EL (cell line): ENCODE measurements at regions not wholly inside any gene's neighbourhood (a gene's known extent, or its start where the extent isn't known, plus 50 kb on each side); places are given as distances from the start of the nearest gene placed in this dataset.
"Not testable (repeated sequence)": the region's sequence is repeated elsewhere in the genome, so short reads cannot be mapped to it uniquely, and the experiment has no call there.

Source experiments
- DNase-seq: peaks from one replicate; pipeline ENCODE4 v3.0.0-alpha.2; 2016

DNA sequence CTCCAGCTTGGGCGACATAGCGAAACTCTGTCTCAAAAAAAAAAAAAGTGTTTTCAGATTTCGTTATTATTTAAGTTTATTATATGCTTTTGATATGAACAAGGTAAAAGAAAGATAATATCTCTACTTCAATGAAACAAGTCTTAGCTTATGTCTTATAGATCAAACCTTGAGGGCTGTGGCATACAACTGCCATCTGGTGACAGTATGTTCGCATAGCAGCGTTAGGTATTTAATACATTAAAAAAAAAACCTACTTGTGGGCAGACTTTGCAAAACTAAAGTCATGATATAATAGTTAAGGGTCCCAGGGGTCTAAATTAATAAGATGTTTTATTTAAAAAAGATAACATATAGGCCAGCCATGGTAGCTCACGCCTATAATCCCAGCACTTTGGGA is 161.2 kb upstream of the AMOT start:
- DNase-seq = no peak

DNA sequence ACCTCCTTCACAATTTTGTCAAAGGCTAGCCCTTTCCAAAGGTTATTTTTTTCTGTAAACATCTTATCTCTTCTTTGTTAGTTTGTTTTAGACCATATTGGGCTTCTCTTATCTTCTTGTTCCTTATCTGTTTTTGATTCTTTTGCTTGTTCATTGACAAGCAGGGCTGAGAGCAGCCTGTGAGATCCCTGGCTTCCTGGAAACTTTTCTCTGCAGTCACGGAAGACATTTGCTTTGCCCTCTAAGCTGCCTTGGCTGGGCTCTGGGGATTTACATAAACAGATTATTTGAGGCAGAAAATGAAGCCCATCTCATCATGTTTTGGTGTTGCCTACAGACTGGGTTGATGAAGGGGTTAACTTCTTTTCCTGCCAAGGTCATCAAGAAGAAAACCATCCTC is 157.4 kb upstream of the AMOT start:
- no peak for DNase-seq

DNA sequence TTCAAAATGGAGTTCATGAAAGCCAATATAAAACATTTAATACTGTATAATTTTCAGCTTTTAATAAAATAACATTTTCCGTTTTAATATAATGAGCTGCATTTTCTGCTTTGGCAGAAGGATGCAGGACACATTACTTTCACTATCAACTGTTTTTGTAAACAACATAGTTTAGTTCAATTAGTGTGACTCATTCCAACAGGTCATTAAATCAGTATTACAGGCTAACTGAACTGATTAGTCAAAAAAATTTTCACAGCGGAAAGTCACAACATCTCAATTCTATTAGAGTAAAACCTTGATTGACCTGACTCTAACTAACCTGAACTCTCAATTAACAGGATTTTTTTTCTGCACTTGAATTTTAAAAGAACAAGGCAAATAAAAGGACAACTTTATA is 151.2 kb upstream of the AMOT start:
- no peak for DNase-seq

DNA sequence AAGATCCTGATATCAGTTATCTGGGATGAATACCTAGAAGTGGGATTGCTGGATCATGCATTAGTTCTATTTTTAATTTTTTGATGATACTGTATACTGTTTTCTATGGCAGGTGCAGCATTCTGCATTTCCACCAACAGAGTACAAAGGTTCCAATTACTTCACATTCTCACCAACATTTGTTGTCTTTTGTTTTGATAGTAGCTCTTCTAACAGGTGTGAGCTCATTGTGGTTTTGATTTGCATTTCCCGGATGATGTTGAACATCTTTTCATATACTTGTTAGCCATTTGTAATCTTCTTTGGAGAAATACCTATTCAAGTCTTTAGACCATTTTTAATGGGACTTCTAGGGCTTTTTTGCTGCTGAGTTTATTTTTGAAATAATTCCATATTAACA is 139.2 kb upstream of the AMOT start:
- no peak for DNase-seq

DNA sequence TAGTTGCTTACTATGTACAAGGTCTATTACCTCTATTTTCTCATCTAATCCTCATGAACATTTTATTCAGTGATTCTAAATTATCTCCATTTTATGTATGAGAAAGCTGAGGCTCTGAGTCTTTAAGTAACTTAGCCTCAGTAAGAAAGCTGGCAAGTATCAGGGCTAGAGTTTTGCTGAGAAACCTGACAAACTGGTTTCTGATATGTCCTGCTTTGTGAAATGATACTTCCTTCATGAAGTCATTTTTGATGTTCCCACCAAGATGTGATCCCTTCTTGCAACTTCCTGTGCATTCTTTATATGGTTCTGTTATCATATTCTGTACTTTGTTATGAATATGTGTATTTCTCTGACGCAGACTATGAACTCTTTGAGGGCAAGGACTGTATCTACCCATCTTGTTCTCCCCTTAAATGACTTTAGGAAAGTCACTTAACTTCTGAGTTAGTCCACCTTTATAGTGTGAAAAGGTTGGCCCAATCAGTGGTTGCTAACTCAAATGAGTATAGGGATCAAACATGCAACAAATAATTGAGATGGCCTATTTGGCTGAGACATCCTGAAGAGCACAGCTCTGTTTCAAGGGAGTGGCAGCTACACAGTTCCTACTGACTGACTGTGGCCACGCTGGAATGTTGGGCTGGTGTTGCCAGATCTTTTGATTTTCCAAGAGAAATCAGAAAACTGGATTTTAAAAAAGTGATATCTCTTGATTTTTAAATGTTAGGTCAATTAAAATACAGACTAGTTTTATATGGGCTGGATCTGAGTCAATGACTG is 127.9 kb upstream of the AMOT start:
- DNase-seq = no peak

DNA sequence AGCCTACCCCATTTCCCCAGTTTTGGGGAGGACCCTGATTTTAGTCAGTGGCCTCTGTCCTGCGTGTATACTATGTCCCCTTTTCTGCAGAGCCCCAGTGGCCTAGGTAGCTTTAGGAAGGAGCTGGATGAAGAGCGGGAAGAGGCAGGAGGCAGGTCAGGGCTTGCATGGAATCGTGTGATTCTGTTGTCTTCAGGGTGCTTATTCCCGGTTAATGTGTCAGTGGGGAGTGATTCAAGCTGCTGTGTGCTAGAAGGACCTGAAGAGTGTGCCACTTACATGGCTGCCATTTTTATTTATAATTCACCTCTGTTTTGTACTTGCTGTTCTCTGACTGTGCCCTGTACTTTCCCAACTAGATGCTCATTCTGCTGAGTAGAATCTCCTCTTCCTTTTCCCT is 127.3 kb upstream of the AMOT start:
- DNase-seq = no peak

DNA sequence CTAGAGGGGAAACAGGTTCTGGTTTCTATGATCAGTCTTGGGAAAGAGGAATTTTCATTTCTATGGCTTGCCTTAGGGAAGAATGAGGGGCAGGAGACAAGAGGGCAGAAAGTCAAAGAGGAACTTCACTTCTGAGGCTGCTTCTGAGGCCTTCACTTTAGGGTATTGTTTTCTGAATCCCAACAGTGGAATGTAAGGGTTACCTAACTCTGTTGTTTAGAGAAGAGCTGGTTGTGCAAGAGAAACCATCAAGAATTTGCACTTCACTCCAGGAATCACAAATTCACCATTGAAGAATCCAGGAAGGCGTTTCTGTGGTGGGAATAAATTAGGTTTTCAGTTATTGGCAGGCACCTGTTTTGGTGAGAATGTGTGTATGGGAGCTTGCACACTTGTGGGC is 126.7 kb upstream of the AMOT start:
- DNase-seq = no peak

DNA sequence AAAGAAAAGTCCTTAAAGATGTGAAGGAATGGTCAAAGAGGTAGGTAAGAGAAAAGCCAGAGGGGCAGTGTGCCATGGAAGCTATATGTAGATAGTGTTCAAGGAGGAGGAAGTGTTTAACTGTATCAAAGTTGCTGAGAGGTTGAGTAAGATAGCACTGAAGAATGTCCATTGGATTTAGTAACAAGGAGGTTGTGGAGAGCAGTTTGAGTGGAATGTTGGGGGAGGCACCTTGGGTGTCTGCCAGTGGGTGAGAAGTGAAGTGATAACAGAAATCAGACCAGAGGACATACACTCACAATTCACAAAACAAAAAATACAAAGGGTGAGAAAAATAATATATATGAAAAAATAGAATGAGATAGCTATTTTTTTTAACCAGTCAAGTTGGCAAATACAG is 121.3 kb upstream of the AMOT start:
- no peak for DNase-seq

DNA sequence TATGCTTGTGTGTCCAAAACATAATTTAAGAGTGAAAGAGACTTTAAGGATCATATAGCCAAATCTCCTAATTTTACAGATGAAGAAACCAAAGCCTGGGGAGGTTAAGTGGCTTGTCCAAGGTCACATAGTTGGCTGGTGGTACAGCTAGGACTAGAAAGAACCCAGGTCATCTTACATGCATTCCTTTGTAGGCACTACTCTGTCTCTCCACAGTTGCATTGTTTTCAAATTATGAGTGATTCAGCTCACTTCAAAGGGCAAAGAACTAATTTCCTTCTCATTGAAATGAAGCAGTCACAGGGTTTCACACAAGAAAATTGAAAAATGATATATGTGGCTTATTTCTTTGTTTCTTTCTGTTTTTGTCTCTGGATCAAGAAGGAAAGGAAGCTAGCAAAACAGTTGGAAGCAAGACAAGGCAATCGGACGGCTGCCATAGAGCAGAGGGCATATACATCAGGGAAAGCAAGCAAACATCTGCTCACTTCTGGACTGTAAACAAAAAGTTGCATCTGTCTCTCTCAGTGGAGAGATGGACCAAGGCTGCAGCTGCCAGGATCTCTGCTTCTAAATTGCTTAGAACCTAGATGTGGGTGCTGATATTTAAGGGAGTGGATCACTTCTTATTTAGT is 107.5 kb upstream of the AMOT start:
- no peak for DNase-seq

DNA sequence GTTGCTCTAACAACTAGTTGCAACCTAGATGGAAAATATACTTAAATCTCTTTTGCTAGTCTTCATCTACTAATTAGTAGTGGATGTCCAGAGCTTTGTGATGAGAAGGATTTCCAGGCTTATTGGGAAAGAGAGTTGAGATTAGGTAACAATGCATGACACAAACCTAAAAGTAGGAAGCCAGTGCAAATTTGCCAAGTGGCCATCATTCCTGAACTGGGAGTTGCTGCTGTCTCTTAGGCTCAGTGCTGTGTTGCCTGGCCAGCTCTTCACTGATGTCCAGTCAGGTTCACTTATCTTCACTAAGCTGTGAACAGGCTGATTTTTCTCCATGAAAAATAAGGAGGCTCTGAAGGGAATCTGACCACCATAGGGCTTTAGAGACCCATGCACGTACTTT is 105.6 kb upstream of the AMOT start:
- DNase-seq = no peak

DNA sequence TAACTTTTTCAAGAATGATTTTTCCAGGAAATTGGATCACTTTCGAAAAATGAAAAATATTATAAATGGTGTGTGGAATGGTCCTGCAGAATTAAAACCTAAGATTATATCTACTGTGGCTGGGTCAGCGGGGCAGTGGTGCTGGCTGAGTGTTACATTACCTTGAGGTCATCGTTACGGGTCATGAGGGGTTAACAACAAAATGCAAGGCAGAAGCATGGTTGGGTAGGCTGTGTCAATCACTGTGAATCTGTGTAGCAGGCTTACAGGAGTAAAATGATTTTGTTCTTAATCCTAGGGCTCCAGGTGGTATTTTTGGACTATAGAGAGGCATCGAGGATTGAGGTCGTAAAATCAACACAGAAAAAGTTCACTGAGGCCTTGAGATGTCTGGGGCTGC is 105.2 kb upstream of the AMOT start:
- DNase-seq = no peak

DNA sequence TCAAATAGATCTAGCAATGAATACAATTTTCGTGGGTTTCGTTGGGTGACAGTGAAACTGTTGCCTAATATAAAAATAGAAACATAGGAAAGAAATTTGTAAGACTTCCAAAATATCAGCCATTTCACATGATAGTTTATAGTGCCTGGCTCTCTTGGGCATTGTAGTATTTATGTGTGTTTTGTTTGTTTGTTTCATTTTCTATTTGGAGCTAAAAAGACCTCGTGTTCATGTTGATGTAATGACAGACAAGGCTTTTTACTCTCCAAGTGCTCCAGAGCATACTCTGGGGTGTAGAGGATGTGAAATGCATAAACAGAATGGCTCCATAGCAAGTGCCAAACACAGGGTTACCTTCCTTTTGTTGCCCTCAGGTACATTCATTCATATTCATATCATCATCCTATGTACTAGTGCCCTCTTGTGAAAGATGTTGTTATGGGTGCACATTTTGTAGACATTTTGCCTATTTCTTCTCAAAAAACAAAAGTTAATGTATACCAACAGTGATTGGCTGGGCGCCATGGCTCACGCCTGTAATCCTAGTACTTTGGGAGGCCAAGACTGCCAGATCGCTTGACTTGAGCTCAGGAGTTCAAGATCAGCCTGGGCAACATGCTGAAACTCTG is 100.7 kb upstream of the AMOT start:
- DNase-seq = no peak

DNA sequence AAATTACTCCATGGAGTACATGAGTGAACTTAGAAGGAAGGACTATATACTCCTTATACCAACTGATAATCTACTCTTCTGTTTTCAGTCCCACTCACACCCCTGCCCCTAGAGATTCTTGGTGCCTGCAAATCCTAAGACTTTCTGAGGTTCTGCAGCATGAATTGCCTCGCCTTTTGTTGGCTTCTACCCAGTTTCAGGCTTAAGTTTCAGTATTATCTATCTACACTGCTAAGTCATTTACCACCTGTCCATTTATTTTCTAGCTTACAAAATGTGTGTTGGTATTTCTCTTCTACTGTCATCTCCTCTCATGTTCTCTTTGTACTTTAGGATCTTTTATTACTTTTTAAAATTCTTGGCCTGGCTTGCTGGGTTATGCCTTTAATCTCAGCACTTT is 94.4 kb upstream of the AMOT start:
- DNase-seq = no peak

DNA sequence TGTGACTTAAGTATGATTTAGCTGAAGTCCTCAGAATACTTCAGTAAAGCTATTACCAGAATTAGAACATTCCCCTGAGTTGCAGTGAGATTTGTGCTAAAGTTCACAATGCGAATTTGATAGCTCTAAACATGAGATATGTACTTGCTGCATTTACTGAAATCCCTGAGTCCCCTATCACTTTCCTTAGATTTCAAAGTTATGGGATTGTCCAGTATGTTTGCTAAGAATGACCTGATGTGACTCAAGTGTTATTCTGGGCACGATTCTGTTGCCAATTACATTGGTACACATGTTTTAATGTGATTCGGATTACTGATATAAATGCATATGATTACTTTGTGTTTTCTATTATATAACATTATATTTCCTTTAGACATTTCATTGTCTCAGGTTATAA is 91.3 kb upstream of the AMOT start:
- no peak for DNase-seq

DNA sequence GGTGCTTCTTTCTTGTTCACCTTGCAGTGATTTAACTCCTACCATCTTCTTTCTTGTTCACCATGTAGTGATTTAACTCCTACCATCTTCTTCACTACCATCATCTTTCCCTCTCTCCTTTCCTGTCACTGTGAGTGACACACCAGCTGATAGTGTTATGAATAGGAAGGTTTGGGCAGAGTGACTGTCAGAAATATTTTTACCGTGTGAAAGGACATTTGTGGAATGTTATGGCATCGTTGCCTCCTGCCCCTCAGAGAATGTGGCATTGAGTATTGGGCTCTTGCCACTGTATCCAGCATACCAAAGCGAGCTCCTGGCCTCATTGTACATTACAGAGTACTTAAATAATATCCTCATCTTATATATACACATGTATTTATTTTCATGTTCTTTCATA is 90.8 kb upstream of the AMOT start:
- DNase-seq = no peak

DNA sequence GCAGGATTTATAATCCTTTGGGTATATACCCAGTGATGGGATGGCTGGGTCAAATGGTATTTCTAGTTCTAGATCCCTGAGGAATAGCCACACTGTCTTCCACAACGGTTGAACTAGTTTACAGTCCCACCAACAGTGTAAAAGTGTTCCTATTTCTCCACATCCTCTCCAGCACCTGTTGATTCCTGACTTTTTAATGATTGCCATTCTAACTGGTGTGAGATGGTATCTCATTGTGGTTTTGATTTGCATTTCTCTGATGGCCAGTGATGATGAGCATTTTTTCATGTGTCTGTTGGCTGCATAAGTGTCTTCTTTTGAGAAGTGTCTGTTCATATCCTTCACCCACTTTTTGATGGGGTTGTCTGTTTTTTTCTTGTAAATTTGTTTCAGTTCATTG is 82.8 kb upstream of the AMOT start:
- DNase-seq = not testable (repeated sequence)

DNA sequence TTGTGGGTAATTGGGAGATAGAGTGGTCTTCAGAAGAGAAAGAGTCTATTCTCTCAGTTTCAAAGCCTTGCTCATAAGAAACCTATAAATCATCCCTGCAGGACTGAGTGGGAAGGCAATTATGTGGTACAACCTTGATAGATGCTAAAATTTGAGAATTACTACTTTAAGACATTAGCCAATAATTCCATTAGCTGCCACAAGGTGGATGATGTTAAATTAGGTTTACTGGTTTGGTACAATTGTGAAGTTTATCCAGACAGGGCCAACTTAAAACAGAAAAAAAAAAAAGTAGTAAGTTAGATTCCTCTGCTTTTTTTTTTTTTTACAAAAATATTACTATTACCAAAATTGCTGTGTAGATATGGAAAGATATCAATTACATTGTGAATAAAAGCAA is 73.2 kb upstream of the AMOT start:
- no peak for DNase-seq

DNA sequence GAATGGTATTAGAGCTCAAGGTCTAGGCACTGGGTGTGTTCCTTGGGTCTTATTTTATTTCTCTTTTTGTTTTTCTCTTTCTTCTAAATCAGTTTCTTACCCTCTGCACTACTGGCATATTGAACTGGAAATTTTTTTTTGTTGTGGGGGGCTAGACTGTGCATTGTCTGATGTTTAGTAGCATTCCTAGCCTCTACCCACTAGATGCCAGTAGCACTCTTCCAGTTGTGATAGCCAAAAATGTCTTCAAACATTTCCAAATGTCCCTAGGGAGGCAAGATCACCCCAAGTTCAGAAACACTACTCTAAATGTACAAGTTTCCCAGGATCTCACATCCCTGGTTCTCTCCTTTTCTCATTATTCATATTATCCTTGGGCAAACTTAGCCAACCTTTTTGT is 69.8 kb upstream of the AMOT start:
- no peak for DNase-seq

DNA sequence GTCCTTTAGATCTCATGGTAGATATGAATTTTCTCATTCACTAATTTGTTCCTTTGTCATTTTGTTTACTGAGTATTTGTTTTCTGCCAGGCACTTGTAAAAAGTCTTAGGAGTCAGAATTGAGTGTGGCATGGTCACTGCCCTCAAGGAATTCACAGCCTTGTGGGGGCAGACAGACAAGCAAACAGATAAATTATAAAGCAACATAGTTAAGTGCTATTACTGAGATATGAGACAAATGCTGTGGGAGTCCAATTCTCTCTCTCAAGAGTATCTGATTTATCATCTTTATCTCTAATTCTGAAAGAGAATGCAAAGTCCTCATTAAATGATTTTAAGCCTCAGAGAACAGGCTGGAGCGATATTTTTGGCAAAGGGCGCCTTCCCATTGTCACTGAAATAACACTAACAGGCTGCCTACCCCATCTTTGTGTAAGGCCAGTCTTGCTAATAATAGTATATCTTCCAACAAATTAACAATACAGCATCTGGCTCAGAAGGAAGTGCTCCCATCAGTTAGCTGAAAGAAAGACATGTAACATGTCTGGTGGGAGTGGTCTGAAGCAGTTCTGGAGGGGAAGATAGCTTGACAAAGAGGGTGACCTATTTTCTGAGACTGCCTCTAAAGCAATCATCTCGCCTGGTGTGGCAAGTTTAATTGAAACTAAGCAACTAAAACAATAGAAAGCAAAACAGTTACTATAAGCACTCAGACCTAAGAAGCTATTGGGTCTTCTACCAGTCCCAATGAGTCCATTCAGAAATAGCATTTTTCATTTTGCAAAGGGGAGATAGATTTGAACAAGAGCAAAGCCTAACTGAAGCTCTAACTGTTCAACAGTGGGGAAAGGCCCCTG is 61.5 kb upstream of the AMOT start:
- DNase-seq = no peak

DNA sequence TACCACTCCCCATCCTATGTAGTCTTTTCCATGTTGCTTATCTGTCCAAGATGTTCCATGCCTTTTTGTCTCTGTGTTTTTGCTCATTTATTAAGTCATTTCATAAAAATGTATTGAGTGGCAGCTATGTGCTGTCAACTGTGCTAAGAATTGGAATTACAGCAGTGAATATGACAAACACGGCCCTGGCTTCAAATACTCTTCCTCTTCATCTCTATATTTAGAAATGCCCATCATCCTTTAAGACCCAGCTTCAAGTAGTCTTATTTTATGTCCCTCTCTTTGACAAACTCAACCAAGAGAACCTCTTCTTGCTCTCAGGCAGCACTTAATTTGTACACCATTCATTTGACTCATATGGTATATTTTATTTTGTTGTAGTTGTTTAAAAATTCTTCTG is 55.4 kb upstream of the AMOT start:
- no peak for DNase-seq
